A549 (cell line): ENCODE measurements at regions not wholly inside any gene's neighbourhood (a gene's known extent, or its start where the extent isn't known, plus 50 kb on each side); places are given as distances from the start of the nearest gene placed in this dataset.

Experiments
- small RNA-seq, 6 experiments: library from RNA; depleted of rRNA; stranded (forward); fragments of <200 nt; gene quantifications; one replicate each; pipeline ENCODE3, GENCODE V24; 2012

Small RNAs in the stretch of these regions (small RNA-seq; reads per million reads assigned to genes)
- gene RN7SKP113, result 0 reads per million in 6 experiments
